Right lobe of liver (tissue), 4 donors: ENCODE measurements at regions not wholly inside any gene's neighbourhood (a gene's known extent, or its start where the extent isn't known, plus 50 kb on each side); places are given as distances from the start of the nearest gene placed in this dataset.
"Not testable (repeated sequence)": the region's sequence is repeated elsewhere in the genome, so short reads cannot be mapped to it uniquely, and the experiment has no call there.

Experiments
- POLR2A ChIP-seq: fragments of 450-650 bp; IDR thresholded peaks from one replicate; pipeline ENCODE4 v1.6.1; 2017; ENCODE audit warnings: antibody characterized with exemption, mild to moderate bottlenecking
- TF ChIP-seq, protein P1 (sequence below), 4 donors: fragments of 200-600 bp in 3 of 4; fragments of 450-650 bp in 1 of 4; IDR thresholded peaks; one replicate each; pipeline versions ENCODE4 v1.5.1 to v1.8.0; 2016 to 2022; ENCODE audit warnings: antibody characterized with exemption in 4 of 4, mild to moderate bottlenecking in 2 of 4
- donor health status: DM: no; HTN: no; CAD: no.
- donor health status: DM: no; HTN: no; CAD: no.
- donor health status: DM: no; HTN: yes; CAD: no.

DNA sequence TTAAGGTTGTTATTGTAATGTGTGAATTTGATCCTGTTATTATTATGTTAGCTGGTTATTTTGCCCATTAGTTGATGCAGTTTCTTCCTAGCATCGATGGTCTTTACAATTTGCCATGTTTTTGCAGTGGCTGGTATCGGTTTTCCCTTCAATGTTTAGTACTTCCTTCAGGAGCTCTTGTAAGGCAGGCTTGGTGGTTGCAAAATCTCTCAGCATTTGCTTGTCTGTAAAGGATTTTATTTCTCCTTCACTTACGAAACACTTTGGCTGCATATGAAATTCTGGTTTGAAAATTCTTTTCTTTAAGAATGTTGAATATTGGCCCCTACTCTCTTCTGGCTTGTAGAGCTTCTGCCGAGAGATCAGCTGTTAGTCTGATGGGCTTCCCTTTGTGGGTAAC lies 2241.4 kb upstream of the AGA start:
- TF ChIP-seq, protein P1, sequence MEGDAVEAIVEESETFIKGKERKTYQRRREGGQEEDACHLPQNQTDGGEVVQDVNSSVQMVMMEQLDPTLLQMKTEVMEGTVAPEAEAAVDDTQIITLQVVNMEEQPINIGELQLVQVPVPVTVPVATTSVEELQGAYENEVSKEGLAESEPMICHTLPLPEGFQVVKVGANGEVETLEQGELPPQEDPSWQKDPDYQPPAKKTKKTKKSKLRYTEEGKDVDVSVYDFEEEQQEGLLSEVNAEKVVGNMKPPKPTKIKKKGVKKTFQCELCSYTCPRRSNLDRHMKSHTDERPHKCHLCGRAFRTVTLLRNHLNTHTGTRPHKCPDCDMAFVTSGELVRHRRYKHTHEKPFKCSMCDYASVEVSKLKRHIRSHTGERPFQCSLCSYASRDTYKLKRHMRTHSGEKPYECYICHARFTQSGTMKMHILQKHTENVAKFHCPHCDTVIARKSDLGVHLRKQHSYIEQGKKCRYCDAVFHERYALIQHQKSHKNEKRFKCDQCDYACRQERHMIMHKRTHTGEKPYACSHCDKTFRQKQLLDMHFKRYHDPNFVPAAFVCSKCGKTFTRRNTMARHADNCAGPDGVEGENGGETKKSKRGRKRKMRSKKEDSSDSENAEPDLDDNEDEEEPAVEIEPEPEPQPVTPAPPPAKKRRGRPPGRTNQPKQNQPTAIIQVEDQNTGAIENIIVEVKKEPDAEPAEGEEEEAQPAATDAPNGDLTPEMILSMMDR (IDR thresholded peaks at IDR 0.05), result not testable (repeated sequence)
- not testable (repeated sequence) for TF ChIP-seq POLR2A
